Body of pancreas (tissue), 4 donors: ENCODE measurements at regions not wholly inside any gene's neighbourhood (a gene's known extent, or its start where the extent isn't known, plus 50 kb on each side); places are given as distances from the start of the nearest gene placed in this dataset.

Experiments
- POLR2A ChIP-seq, 3 donors: fragments of 450-650 bp; IDR thresholded peaks; one replicate each; pipeline ENCODE4 v1.6.1; 2016; ENCODE audit warnings: antibody characterized with exemption in 3 of 3, mild to moderate bottlenecking in 2 of 3
- TF ChIP-seq, protein P1 (sequence below), 7 experiments: fragments of 450-650 bp in 4 of 7; fragments of 200-600 bp in 3 of 7; sonication (generic) in 3 of 7; IDR thresholded peaks; one replicate each; pipeline ENCODE4 v1.5.1; 2016 to 2019; ENCODE audit warnings: antibody characterized with exemption in 7 of 7

DNA sequence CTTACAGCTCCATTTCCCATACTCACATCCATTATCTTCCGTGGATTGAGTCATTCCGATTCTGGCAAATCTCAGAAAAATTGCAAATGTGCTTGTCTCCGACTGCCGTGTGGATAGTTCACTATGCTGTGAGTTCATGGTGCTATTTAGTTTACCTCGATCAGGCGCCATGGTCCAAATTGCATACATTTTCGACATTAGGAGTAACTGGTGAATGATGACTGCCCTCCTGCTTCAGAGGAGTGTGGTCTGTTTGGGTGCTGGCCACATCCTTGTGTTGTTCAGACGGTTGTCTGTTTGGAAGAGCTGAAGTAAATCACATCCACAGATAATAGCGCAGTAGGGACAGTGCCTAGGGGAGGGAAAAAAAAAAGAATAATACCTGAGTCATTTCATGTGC, 439.5 kb downstream of the ZNF516 start:
- TF ChIP-seq, protein P1, sequence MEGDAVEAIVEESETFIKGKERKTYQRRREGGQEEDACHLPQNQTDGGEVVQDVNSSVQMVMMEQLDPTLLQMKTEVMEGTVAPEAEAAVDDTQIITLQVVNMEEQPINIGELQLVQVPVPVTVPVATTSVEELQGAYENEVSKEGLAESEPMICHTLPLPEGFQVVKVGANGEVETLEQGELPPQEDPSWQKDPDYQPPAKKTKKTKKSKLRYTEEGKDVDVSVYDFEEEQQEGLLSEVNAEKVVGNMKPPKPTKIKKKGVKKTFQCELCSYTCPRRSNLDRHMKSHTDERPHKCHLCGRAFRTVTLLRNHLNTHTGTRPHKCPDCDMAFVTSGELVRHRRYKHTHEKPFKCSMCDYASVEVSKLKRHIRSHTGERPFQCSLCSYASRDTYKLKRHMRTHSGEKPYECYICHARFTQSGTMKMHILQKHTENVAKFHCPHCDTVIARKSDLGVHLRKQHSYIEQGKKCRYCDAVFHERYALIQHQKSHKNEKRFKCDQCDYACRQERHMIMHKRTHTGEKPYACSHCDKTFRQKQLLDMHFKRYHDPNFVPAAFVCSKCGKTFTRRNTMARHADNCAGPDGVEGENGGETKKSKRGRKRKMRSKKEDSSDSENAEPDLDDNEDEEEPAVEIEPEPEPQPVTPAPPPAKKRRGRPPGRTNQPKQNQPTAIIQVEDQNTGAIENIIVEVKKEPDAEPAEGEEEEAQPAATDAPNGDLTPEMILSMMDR (IDR thresholded peaks at IDR 0.05): no peak
- TF ChIP-seq POLR2A (IDR thresholded peaks at IDR 0.05): no peak
